ENCODE measurements at regions not wholly inside any gene's neighbourhood (a gene's known extent, or its start where the extent isn't known, plus 50 kb on each side); places are given as distances from the start of the nearest gene placed in this dataset.

DNA sequence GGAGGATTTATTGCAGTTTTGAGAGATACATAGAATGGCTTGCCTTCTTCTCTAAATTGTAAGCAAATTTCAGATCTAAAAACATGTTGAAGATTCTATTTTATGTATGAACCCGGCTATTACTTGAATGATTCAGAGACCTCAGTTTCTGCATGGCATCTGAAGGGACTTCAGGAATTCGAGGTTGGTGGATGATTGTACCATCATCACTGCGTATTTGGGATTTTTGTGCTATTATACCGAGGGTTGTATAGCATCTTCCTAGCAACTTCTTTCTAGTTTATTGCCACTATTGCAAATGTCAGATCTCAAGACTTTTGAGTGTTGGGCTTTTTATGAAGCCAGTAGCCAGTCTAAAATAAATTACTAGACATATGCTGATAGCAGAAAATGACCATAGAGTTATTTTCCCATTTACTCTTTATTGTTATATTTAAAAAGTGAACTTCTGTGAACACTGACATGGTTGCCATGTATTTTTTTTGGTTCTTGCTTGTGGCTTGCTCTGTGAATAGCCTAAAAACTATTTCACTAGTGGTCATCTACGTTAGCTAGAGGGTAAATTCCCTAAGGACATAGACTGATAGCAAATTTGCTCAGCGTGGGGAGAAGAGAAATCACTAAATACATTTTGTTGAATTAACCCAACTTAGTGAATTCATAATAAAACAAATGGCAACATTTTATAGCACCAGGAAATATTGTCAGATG is 70.6 kb upstream of the KLF12 start:
- no peak for DNase-seq
- CTCF ChIA-PET = no interaction called here
- POLR2A ChIA-PET = no interaction called here
- Histone ChIP-seq H3K27me3 (replicated peaks in 1 of 2; ENCODE audit: control insufficient read depth in 2 of 2, extremely low read depth in 1 of 2, insufficient read depth in 2 of 2, low read length in 1 of 2) (no peaks in the 10 kb centered on the region), H3K27ac (ENCODE audit: low read length) (no peak overlapping the region), H3K4me1 (ENCODE audit: control insufficient read depth in 1 of 2, extremely low read depth in 1 of 2, insufficient read depth in 2 of 2, low read length in 2 of 2) (no peaks in the 10 kb centered on the region), H3K4me3 (ENCODE audit: control insufficient read depth in 1 of 2, extremely low read depth in 1 of 2, low read length in 1 of 2) (no peak overlapping the region), H3K36me3 (ENCODE audit: control insufficient read depth in 2 of 2, extremely low read depth in 1 of 2, insufficient read depth in 1 of 2, low read length in 1 of 2) (no peaks in the 10 kb centered on the region), H3K9me3 (no peaks in the 10 kb centered on the region)
- no peak for ATAC-seq (replicated peaks in 1 of 4)
- Mint-ChIP-seq H3K4me1 (no peaks in the 10 kb centered on the region), H3K36me3 (no peaks in the 10 kb centered on the region), H3K9me3 (no peaks in the 10 kb centered on the region), H3K4me3 (no peak overlapping the region), H3K27me3 (no peaks in the 10 kb centered on the region), H3K27ac (no peak overlapping the region)
- 80% methylated on average over 1 of the region's 6 CpGs for whole genome bisulfite sequencing (ENCODE audit: insufficient coverage)

DNA sequence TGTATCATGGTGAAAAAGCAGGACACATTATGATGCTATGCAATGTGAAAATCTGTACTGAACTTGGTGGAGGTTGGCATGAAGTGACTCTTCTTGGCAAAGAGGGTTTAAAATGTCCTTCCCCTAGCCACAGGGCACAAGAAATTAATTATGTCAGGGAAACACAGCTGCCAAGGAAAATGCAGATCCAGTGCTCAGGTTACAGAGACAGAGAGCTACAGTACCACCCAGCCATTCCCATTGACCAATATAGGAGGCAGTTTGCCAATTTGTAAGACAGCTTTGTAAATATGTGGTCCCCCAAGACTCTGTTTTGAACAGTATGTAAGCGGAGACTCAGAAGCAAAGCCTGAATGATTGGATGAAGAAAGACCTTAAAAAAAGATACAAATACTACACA is 69.4 kb upstream of the KLF12 start:
- no peaks in the 10 kb centered on the region for H3K4me1 ChIP-seq (ENCODE audit: control insufficient read depth in 1 of 2, extremely low read depth in 1 of 2, insufficient read depth in 2 of 2, low read length in 2 of 2)
- DNase-seq = no peak
- no peaks in the 10 kb centered on the region for H3K27me3 ChIP-seq (replicated peaks in 1 of 2; ENCODE audit: control insufficient read depth in 2 of 2, extremely low read depth in 1 of 2, insufficient read depth in 2 of 2, low read length in 1 of 2)
- no peaks in the 10 kb centered on the region for H3K9me3 ChIP-seq
- no peaks in the 10 kb centered on the region for H3K27me3 Mint-ChIP-seq
- CTCF ChIA-PET = no interaction called here
- no peaks in the 10 kb centered on the region for H3K36me3 ChIP-seq (ENCODE audit: control insufficient read depth in 2 of 2, extremely low read depth in 1 of 2, insufficient read depth in 1 of 2, low read length in 1 of 2)
- POLR2A ChIA-PET = no interaction called here
- H3K4me1 Mint-ChIP-seq = no peaks in the 10 kb centered on the region
- H3K27ac ChIP-seq (ENCODE audit: low read length) = no peak overlapping the region
- no peak overlapping the region for H3K4me3 ChIP-seq (ENCODE audit: control insufficient read depth in 1 of 2, extremely low read depth in 1 of 2, low read length in 1 of 2)
- no CpG with 5 or more reads among the region's 1 CpG for WGBS (ENCODE audit: insufficient coverage)
- no peaks in the 10 kb centered on the region for H3K36me3 Mint-ChIP-seq
- H3K9me3 Mint-ChIP-seq = no peaks in the 10 kb centered on the region
- no peak overlapping the region for H3K4me3 Mint-ChIP-seq
- ATAC-seq (replicated peaks in 1 of 4) = no peak
- no peak overlapping the region for H3K27ac Mint-ChIP-seq

DNA sequence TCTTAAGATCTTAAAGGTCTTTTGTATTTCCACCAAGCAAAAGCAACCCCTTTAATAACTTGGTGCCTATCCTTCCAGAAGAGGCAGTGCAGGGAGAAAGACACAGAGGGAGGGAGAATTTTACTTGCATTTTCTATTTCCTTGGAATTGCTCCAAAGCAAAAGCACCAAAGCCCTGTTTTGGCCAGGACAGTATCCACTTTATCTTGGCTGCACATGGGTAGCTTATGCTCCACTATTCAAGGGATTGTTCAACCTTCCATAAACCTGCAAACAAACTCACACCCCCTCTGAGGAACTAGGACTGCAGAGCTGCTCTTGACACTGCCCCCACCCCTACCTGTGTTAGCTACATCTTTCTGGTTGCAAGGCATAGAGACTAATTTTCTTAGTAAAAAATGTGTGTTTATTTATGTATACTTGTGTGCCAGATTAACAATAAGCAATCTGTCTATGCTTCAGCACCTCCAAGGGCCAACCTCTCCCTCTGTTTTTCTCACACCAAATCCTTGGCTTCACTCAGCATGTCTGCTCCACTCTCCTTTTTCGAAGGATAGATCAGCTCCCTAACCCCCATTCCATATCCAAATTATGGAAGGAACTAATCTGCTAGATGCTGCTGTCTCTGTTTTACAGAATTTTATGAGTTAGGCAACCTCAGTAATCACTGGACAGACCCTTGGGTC is 68.1 kb upstream of the KLF12 start:
- H3K9me3 ChIP-seq = no peaks in the 10 kb centered on the region
- Mint-ChIP-seq H3K4me1 (no peaks in the 10 kb centered on the region), H3K27ac (no peak overlapping the region), H3K4me3 (no peak overlapping the region), H3K27me3 (no peaks in the 10 kb centered on the region), H3K36me3 (no peaks in the 10 kb centered on the region), H3K9me3 (no peaks in the 10 kb centered on the region)
- no peak overlapping the region for H3K4me3 ChIP-seq (ENCODE audit: control insufficient read depth in 1 of 2, extremely low read depth in 1 of 2, low read length in 1 of 2)
- WGBS (ENCODE audit: insufficient coverage) = no CpG with 5 or more reads among the region's 1 CpG
- ChIA-PET CTCF (no interaction called here), POLR2A (no interaction called here)
- DNase-seq (no peak), ATAC-seq (replicated peaks in 1 of 4) (no peak)
- no peaks in the 10 kb centered on the region for H3K36me3 ChIP-seq (ENCODE audit: control insufficient read depth in 2 of 2, extremely low read depth in 1 of 2, insufficient read depth in 1 of 2, low read length in 1 of 2)
- H3K27me3 ChIP-seq (replicated peaks in 1 of 2; ENCODE audit: control insufficient read depth in 2 of 2, extremely low read depth in 1 of 2, insufficient read depth in 2 of 2, low read length in 1 of 2) = no peaks in the 10 kb centered on the region
- no peak overlapping the region for H3K27ac ChIP-seq (ENCODE audit: low read length)
- H3K4me1 ChIP-seq (ENCODE audit: control insufficient read depth in 1 of 2, extremely low read depth in 1 of 2, insufficient read depth in 2 of 2, low read length in 2 of 2) = no peaks in the 10 kb centered on the region

DNA sequence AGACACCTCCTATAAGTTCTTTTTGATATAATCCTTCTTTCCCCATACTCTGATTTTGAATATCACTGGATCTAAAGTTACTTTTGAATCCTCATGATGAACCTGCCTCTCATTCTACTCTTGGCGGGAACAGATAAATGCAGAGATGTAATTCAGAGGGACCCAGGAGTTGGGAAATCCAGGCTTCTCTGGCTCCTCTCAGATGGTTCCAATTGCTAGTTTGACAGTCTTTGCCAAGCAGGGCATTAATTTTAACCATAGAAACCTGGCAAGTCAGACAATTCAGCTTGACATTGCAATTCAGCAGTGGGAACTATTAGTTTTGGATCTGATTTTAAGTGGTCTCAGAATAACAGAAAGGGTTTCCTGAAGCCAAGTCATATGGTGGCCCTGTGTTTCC is 67.3 kb upstream of the KLF12 start:
- DNase-seq = no peak
- Mint-ChIP-seq H3K9me3 (no peaks in the 10 kb centered on the region), H3K4me1 (no peaks in the 10 kb centered on the region), H3K27me3 (no peaks in the 10 kb centered on the region), H3K36me3 (no peaks in the 10 kb centered on the region), H3K27ac (no peak overlapping the region), H3K4me3 (no peak overlapping the region)
- H3K27me3 ChIP-seq (replicated peaks in 1 of 2; ENCODE audit: control insufficient read depth in 2 of 2, extremely low read depth in 1 of 2, insufficient read depth in 2 of 2, low read length in 1 of 2) = no peaks in the 10 kb centered on the region
- no peaks in the 10 kb centered on the region for H3K4me1 ChIP-seq (ENCODE audit: control insufficient read depth in 1 of 2, extremely low read depth in 1 of 2, insufficient read depth in 2 of 2, low read length in 2 of 2)
- 100% methylated on average over 1 of the region's 1 CpG for WGBS (ENCODE audit: insufficient coverage)
- H3K4me3 ChIP-seq (ENCODE audit: control insufficient read depth in 1 of 2, extremely low read depth in 1 of 2, low read length in 1 of 2) = no peak overlapping the region
- ChIA-PET POLR2A (no interaction called here), CTCF (no interaction called here)
- H3K36me3 ChIP-seq (ENCODE audit: control insufficient read depth in 2 of 2, extremely low read depth in 1 of 2, insufficient read depth in 1 of 2, low read length in 1 of 2) = no peaks in the 10 kb centered on the region
- no peak overlapping the region for H3K27ac ChIP-seq (ENCODE audit: low read length)
- no peak for ATAC-seq (replicated peaks in 1 of 4)
- H3K9me3 ChIP-seq = no peaks in the 10 kb centered on the region

DNA sequence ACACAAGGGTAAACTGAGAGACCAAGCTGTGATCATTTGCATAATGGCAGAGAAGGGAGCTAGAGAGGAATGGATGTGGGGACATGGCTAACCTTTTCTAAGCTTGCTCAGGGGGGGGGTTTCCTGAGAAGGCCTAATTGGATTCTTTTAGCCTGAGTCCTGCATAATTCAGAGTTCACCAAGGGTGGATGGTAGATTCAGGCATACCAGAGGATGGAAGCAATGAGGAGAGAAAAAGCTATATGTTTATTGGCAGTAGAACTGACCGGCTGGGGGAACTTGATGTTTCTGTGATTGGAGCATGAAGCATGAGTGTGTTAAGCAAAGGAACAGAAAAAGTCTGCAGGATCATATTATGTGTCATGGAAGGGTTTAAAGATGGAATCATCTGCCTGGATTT is 65.9 kb upstream of the KLF12 start:
- H3K36me3 Mint-ChIP-seq = no peaks in the 10 kb centered on the region
- no peak overlapping the region for H3K4me3 ChIP-seq (ENCODE audit: control insufficient read depth in 1 of 2, extremely low read depth in 1 of 2, low read length in 1 of 2)
- no peak overlapping the region for H3K4me3 Mint-ChIP-seq
- no peak for DNase-seq
- no peaks in the 10 kb centered on the region for H3K36me3 ChIP-seq (ENCODE audit: control insufficient read depth in 2 of 2, extremely low read depth in 1 of 2, insufficient read depth in 1 of 2, low read length in 1 of 2)
- ChIA-PET POLR2A (interaction anchor here in 1 of 2 donors (0.6 kb wide), 1 partner anchor 380 kb away, joined by 5 read pairs; no protein-coding TSS in a partner anchor), CTCF (no interaction called here)
- no peaks in the 10 kb centered on the region for H3K4me1 ChIP-seq (ENCODE audit: control insufficient read depth in 1 of 2, extremely low read depth in 1 of 2, insufficient read depth in 2 of 2, low read length in 2 of 2)
- no peak overlapping the region for H3K27ac Mint-ChIP-seq
- H3K9me3 ChIP-seq = no peaks in the 10 kb centered on the region
- peaks cover under 1 to 3% (median under 1%) of the 10 kb centered on the region in 3 donors for H3K4me1 Mint-ChIP-seq
- no peak overlapping the region for H3K27ac ChIP-seq (ENCODE audit: low read length)
- WGBS (ENCODE audit: insufficient coverage) = 100% methylated on average over 1 of the region's 1 CpG
- no peak for ATAC-seq (replicated peaks in 1 of 4)
- no peaks in the 10 kb centered on the region for H3K9me3 Mint-ChIP-seq
- H3K27me3 ChIP-seq (replicated peaks in 1 of 2; ENCODE audit: control insufficient read depth in 2 of 2, extremely low read depth in 1 of 2, insufficient read depth in 2 of 2, low read length in 1 of 2) = no peaks in the 10 kb centered on the region
- no peaks in the 10 kb centered on the region for H3K27me3 Mint-ChIP-seq

DNA sequence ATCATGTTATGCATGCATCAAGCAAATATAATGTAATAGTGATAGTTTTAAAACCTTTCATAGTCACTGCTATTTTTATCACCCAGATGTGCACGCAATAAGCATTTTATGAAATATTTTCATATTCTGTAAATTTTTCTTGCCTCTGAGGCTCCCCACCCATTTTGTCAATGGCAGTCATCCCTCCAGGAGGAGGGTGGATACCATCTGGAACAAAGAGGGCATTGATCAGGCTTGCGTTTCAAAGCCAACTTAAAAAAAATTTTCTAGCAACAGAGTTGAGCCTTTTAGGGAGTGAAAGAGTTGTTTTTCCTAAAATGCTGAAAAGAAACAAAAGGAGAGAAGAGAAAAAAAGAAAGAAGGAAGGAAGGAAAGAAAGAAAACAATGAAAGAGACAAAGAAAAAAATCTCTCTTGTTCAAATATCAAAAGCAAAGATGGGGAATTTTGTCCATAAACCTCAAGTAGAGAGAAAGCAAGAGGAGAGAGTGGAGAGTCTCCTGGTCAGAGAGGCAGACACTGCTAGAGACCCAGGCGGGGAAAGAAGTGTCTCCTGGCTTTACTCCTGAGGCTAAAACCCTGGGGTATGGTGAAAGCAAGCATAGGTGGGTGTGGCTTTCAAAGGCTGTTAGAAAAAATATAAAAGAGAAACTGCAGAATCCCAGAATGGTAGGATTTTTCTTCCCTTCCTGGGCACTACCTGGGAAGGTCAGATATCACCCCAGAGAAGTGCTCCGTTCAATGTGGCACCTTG is 63.6 kb upstream of the KLF12 start:
- CTCF ChIA-PET = no interaction called here
- no peaks in the 10 kb centered on the region for H3K27me3 Mint-ChIP-seq
- no CpG with 5 or more reads among the region's 4 CpGs for whole genome bisulfite sequencing (ENCODE audit: insufficient coverage)
- H3K9me3 ChIP-seq = no peaks in the 10 kb centered on the region
- H3K36me3 ChIP-seq (ENCODE audit: control insufficient read depth in 2 of 2, extremely low read depth in 1 of 2, insufficient read depth in 1 of 2, low read length in 1 of 2) = no peaks in the 10 kb centered on the region
- H3K27ac Mint-ChIP-seq = no peak overlapping the region
- POLR2A ChIA-PET = no interaction called here
- H3K4me3 Mint-ChIP-seq = no peak overlapping the region
- no peak for DNase-seq
- H3K27me3 ChIP-seq (replicated peaks in 1 of 2; ENCODE audit: control insufficient read depth in 2 of 2, extremely low read depth in 1 of 2, insufficient read depth in 2 of 2, low read length in 1 of 2) = no peaks in the 10 kb centered on the region
- no peaks in the 10 kb centered on the region for H3K9me3 Mint-ChIP-seq
- peaks cover 20 to 22% (median 22%) of the 10 kb centered on the region in 3 donors for H3K4me1 Mint-ChIP-seq
- no peak overlapping the region for H3K4me3 ChIP-seq (ENCODE audit: control insufficient read depth in 1 of 2, extremely low read depth in 1 of 2, low read length in 1 of 2)
- ATAC-seq (replicated peaks in 1 of 4) = no peak
- no peaks in the 10 kb centered on the region for H3K36me3 Mint-ChIP-seq
- no peak overlapping the region for H3K27ac ChIP-seq (ENCODE audit: low read length)
- peaks cover 0 to 4% of the 10 kb centered on the region in 2 experiments for H3K4me1 ChIP-seq (ENCODE audit: control insufficient read depth in 1 of 2, extremely low read depth in 1 of 2, insufficient read depth in 2 of 2, low read length in 2 of 2)
